GM12865 (cell line): ENCODE measurements at regions not wholly inside any gene's neighbourhood (a gene's known extent, or its start where the extent isn't known, plus 50 kb on each side); places are given as distances from the start of the nearest gene placed in this dataset.
"Not testable (repeated sequence)": the region's sequence is repeated elsewhere in the genome, so short reads cannot be mapped to it uniquely, and the experiment has no call there.

Experiments
- DNase-seq: peaks from one replicate; pipeline ENCODE4 v3.0.0; 2010; ENCODE audit warnings: low read depth
- H3K4me3 ChIP-seq: 2 replicates; pipeline ENCODE4 v1.5.1; 2011; ENCODE audit warnings: mild to moderate bottlenecking, low read depth, low read length, control low read depth
- TF ChIP-seq, protein P1 (sequence below): IDR thresholded peaks from 2 replicates; pipeline ENCODE4 v1.5.1; 2011; ENCODE audit warnings: low read length, control low read depth, low read depth, inconsistent platforms; ENCODE audit not compliant: insufficient read depth; ENCODE audit errors: missing control alignments

DNA sequence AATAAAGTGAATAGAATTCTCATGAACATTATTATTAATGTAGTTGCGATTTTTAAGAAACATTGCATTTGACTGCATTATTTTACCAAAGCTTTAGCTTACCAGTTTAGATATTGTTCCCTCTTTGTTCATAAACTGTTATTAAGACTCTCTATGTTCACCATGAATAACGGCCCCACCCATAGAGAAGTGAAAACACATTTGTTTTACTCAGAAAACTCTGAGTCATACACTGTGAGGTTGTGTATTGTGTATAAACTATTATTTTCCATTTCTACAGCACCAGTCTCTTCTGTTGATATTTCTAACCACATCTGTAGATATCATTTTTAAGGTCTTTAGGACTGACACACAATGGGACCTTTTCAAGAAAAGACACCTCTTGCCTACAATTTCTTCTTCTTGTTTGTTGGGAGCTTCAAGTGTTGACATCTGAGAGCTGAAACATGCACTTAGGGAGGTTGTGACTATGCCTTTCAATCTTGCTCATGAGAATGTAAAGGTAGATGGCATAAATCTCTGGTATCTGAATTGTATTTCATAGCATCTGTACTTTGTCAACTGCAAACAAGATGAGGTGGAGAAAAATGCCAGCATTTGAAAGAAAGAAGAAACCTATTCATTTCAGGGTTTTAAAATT, 252.9 kb upstream of the CDH8 start:
- no peak overlapping the region for H3K4me3 ChIP-seq
- no peak for DNase-seq
- TF ChIP-seq, protein P1, sequence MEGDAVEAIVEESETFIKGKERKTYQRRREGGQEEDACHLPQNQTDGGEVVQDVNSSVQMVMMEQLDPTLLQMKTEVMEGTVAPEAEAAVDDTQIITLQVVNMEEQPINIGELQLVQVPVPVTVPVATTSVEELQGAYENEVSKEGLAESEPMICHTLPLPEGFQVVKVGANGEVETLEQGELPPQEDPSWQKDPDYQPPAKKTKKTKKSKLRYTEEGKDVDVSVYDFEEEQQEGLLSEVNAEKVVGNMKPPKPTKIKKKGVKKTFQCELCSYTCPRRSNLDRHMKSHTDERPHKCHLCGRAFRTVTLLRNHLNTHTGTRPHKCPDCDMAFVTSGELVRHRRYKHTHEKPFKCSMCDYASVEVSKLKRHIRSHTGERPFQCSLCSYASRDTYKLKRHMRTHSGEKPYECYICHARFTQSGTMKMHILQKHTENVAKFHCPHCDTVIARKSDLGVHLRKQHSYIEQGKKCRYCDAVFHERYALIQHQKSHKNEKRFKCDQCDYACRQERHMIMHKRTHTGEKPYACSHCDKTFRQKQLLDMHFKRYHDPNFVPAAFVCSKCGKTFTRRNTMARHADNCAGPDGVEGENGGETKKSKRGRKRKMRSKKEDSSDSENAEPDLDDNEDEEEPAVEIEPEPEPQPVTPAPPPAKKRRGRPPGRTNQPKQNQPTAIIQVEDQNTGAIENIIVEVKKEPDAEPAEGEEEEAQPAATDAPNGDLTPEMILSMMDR: no peak

DNA sequence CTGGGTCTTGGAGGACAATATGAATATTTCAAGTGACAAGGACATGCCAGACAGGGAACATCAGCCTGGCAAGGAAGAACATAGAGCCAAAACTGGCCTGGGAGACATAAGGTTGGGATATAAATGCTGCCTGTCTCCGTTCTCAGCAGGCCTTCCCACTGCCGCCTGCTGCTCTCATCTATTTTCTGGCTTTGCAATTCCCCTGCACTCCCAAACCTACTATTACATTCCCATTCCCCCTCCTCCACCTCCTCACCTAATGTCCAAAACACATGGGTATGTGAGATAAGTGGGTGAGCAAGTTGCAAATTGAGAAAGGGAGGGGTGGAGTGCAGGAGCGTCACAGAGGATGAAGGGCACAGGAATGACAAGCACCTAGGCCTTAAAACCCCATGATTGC, 244.3 kb upstream of the CDH8 start:
- no peak for DNase-seq
- H3K4me3 ChIP-seq: no peak overlapping the region
- TF ChIP-seq, protein P1: no peak

DNA sequence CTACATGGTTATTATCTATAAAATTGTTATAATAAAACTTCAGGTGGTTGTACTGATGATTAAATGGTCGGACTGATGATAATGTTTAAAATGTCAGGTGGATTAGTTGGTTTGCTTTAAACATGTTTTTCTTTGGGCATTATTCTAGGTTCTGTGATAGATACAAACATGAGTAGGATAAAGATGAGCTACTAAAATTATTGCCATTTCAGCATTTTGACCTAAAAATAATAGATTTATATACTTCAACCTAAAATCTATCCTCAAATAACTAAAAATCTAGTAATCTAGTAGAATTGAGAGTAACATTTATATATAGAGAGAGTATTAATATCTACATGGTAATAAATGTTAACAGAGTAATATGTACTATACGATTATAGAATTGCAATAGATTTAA, 241.7 kb upstream of the CDH8 start:
- DNase-seq: no peak
- no peak overlapping the region for H3K4me3 ChIP-seq
- TF ChIP-seq, protein P1: no peak

DNA sequence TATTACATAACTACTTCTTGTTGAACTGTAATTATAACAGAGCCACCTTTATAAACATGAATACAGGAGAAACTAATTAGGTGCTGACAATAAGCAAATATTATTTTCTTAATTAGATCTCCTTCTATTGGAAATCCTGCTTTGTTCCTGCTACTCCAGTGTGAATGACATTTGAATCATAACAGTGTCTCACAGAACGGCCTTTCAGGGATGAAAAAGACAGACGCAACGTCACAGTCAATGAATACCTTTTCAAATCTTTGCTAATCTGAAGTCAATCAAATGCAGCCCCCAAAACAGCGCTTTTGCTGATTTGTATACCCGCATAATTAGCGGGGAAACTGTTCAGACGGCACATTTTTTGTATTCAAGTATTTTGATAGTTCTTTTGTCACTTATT, 240.4 kb upstream of the CDH8 start:
- DNase-seq: no peak
- TF ChIP-seq, protein P1: no peak
- no peak overlapping the region for H3K4me3 ChIP-seq

DNA sequence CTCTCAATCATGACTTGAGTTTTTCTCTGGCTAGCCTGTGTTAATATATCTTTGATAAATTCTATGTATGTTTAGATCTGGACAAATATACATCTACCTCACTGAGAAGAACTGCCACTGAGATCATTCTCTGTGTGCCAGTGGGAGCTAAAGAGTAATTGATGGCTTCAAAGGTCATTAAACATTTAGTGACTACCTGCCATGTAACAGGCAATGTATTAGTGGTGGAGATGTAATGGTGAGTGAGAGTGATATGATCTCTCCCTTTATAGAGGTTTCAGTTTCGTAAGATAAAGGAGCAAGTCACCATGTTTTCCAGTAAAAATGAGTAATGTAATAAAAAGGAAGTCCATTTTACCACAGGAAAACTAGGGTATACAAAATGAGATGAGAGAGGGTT, 235.8 kb upstream of the CDH8 start:
- TF ChIP-seq, protein P1: no peak
- DNase-seq: no peak

DNA sequence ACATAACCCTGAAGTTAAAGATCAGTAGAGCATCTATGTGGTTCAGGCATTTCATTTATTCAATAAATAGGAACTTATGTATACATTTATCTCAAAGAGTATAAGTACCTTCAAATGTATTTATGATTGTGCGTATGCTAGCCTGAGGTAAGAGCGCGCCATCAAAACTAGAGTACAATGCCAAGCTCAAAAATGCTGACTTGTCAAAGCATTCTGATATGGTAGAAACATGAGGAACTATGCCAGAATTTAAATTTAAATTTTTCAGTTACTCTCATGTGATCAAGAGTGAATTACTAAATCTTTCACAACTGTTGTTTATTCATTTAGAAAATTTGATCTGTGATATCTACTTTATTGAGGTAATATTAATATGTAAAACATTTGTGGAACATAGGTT, 225.5 kb upstream of the CDH8 start:
- TF ChIP-seq, protein P1: no peak
- H3K4me3 ChIP-seq: no peak overlapping the region
- DNase-seq: no peak

More for the DNA sequence above, 235.8 kb upstream of the CDH8 start:
- no peak overlapping the region for H3K4me3 ChIP-seq

DNA sequence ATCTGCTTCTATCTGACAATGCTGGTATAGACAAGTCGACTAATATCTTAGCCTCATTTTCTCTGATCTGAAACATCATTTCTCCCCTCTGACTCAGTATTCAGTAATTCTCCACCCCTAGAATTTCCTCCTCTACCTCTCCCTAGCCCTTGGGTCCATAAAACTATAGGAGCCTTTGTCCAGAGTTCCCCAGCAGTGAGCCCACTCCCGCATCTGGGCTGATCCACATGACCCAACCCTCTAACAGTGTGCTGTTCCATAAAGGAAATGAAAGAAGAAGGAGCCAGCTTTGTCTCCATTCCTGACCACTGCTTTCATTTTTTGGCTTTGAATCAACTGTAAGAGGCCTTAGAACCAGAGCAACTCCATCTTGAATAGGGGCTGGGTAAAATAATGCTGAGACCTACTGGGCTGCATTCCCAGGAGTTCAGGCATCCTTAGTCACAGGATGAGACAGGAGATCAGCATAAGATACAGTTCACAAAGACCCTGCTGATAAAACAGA, 222.7 kb upstream of the CDH8 start:
- DNase-seq: not testable (repeated sequence)

DNA sequence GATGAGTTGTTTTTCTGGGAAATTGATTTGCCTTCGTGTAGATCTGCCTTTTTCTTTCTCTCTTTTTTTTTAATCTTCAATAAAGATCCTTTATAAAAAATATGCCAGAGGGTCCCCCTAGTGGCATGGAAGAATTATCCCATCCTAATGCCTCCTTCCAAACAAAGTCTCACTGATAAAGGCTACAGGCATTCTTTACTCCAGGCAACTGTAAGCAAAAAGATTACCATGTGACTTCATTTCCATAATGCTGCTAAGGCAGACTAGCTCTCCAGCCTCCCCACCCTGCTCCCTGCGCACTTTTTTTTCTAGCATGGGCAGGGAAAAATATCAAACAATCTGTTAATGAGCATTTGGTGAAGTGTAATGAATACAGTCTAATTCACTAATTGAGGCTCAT, 220.2 kb upstream of the CDH8 start:
- DNase-seq: no peak
- no peak overlapping the region for H3K4me3 ChIP-seq
- TF ChIP-seq, protein P1: no peak

More for the DNA sequence above, 222.7 kb upstream of the CDH8 start:
- H3K4me3 ChIP-seq: not testable (repeated sequence)
